HG03442 (cell line): ENCODE measurements at regions not wholly inside any gene's neighbourhood (a gene's known extent, or its start where the extent isn't known, plus 50 kb on each side); places are given as distances from the start of the nearest gene placed in this dataset.
"Not testable (repeated sequence)": the region's sequence is repeated elsewhere in the genome, so short reads cannot be mapped to it uniquely, and the experiment has no call there.

ENCODE experiments used
- ATAC-seq: cut with Tn5 transposase; IDR thresholded peaks from one replicate; pipeline ENCODE4 v1.9.1; 2021; ENCODE audit warnings: mild to moderate bottlenecking, moderate library complexity; ENCODE audit not compliant: unreplicated experiment

- no peak for ATAC-seq
Measured at GRCh38 chr1:230493264-230493663, 67.1 kb upstream of the PGBD5 start.

DNA sequence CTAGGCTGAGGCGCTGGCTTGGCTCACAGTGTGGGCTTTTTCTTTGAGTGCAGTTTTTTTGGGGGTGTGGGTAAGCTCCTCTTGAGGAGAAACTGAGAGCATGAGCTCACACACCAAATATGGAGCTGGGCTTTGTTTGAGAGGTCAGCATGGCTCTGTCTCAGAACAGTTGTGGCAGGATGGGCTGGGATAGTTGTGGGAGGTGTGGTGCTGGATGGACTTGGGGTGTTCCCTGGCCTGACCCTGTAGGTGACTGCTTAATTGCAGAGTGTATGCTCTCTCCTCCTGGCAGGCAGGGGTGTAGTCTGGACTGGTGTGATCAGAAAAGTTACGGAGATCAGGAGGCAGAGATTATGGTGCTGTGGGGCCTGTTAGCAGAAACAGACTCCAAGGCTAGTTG lies 64.3 kb upstream of the PGBD5 start:
- ATAC-seq, result no peak

- ATAC-seq, result no peak
Measured at GRCh38 chr1:230487773-230488428, 61.8 kb upstream of the PGBD5 start.

DNA sequence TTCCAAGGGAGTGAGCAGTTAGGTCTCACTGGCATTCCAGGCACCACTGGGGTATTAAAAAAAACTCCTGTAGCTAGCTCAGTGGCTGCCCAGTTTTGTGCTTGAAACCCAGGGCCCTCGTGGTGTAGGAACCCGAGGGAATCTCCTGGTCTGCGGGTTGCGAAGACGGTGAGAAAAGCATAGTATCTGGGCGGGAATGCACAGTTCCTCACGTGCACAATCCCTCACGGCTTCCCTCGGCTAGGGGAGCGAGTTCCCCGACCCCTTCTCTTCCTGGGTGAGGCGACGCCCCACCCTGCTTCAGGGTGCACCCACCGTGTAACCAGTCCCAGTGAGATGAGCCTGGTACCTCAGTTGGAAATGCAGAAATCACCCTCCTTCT lies 50.5 kb upstream of the PGBD5 start:
- ATAC-seq, result no peak

- ATAC-seq, result not testable (repeated sequence)
Measured at GRCh38 chr1:230475856-230476621, 49.9 kb upstream of the PGBD5 start.
